ENCODE measurements at regions not wholly inside any gene's neighbourhood (a gene's known extent, or its start where the extent isn't known, plus 50 kb on each side); places are given as distances from the start of the nearest gene placed in this dataset.

DNA sequence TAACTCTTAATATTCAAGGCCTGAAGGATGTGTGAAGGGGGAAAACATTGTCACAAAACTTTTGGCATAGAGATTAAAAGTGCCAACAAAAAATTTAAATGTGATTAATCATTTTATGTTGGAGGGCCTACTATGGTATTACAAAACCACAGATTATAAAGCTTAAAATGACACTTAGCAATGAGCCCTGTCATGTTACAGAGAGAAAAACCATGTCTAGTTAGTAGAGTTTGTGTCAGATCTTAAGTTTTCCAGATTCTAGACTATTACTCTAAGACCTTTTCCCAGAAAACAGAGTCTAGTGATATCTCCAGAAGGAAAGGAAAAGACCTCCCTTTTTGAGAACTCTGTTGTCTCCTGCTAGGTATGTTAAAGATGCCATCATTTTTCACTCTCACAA is 239.1 kb upstream of the DKK2 start (continued):
- TF ChIP-seq REST (IDR thresholded peaks at IDR 0.05; ENCODE audit: low read depth) (no peak), SP1 (IDR thresholded peaks at IDR 0.05; ENCODE audit: low read depth) (no peak), SIN3A (IDR thresholded peaks at IDR 0.05; ENCODE audit: low read depth) (no peak)

GRCh38 chr4:107270614-107271013 is 234.5 kb upstream of the DKK2 start:
- ChIA-PET RAD21 (ENCODE audit: low non-redundant PET in 1 of 2, low total read pairs in 2 of 2, uncharacterized antibody in 2 of 2, unreplicated experiment in 2 of 2) (no interaction called here), CTCF (no interaction called here), POLR2A (no interaction called here)
- Histone ChIP-seq H3K27ac (ENCODE audit: low read depth, low read length) (no peak overlapping the region), H3K4me1 (ENCODE audit: control insufficient read depth in 1 of 2, insufficient read depth in 2 of 2, low read length in 2 of 2) (no peaks in the 10 kb centered on the region), H3K9me3 (ENCODE audit: control insufficient read depth in 1 of 2, insufficient read depth in 1 of 2, low read depth in 1 of 2, low read length in 2 of 2) (no peaks in the 10 kb centered on the region), H4K20me1 (ENCODE audit: insufficient read depth) (no peaks in the 10 kb centered on the region), H3K36me3 (ENCODE audit: control insufficient read depth in 1 of 2, insufficient read depth in 2 of 2, low read length in 2 of 2) (no peaks in the 10 kb centered on the region), H3K4me2 (ENCODE audit: low read length) (no peak overlapping the region), H3K9me2 (ENCODE audit: insufficient read depth) (no peaks in the 10 kb centered on the region), H3K27me3 (ENCODE audit: insufficient read depth, low read length) (no peaks in the 10 kb centered on the region), H3K4me3 (replicated peaks in 1 of 2; ENCODE audit: low read depth in 1 of 2, low read length in 2 of 2) (no peak overlapping the region), H3K9ac (ENCODE audit: low read length) (no peak overlapping the region), H2AFZ (ENCODE audit: low read depth, low read length, poor library complexity, severe bottlenecking) (no peak overlapping the region), H3K79me2 (ENCODE audit: insufficient read depth, low read length) (no peaks in the 10 kb centered on the region)
- DNase-seq (ENCODE audit: low read depth, low spot score): no peak
- intact Hi-C loops (cut with micrococcal nuclease): no loop called here
- BruUV-seq (replicated peaks): no TSS peak
- ATAC-seq: no peak
- TF ChIP-seq EZH2 (IDR thresholded peaks at IDR 0.05) (no peak), MAX (IDR thresholded peaks at IDR 0.05) (no peak), SIN3A (IDR thresholded peaks at IDR 0.05; ENCODE audit: low read depth) (no peak), CEBPB (IDR thresholded peaks at IDR 0.05; ENCODE audit: low read depth) (no peak), ZFX (IDR thresholded peaks at IDR 0.05) (no peak), RAD21 (IDR thresholded peaks at IDR 0.05; ENCODE audit: low read depth) (no peak), POLR2AphosphoS5 (IDR thresholded peaks at IDR 0.05; ENCODE audit: low read depth, low read length) (no peak), EZH2phosphoT487 (IDR thresholded peaks at IDR 0.05; ENCODE audit: borderline replicate concordance) (no peak), REST (IDR thresholded peaks at IDR 0.05; ENCODE audit: low read depth) (no peak), SP1 (IDR thresholded peaks at IDR 0.05; ENCODE audit: low read depth) (no peak), TCF7L2 (IDR thresholded peaks at IDR 0.05; ENCODE audit: borderline replicate concordance, extremely low read depth, insufficient read depth, insufficient read length) (no peak), CBX3 (IDR thresholded peaks at IDR 0.05; ENCODE audit: low read depth) (no peak), ELF1 (IDR thresholded peaks at IDR 0.05; ENCODE audit: borderline replicate concordance, low read depth) (no peak), FOSL1 (IDR thresholded peaks at IDR 0.05; ENCODE audit: low read depth) (no peak)
- TF ChIP-seq, protein P1, sequence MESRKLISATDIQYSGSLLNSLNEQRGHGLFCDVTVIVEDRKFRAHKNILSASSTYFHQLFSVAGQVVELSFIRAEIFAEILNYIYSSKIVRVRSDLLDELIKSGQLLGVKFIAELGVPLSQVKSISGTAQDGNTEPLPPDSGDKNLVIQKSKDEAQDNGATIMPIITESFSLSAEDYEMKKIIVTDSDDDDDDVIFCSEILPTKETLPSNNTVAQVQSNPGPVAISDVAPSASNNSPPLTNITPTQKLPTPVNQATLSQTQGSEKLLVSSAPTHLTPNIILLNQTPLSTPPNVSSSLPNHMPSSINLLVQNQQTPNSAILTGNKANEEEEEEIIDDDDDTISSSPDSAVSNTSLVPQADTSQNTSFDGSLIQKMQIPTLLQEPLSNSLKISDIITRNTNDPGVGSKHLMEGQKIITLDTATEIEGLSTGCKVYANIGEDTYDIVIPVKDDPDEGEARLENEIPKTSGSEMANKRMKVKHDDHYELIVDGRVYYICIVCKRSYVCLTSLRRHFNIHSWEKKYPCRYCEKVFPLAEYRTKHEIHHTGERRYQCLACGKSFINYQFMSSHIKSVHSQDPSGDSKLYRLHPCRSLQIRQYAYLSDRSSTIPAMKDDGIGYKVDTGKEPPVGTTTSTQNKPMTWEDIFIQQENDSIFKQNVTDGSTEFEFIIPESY (IDR thresholded peaks at IDR 0.05; ENCODE audit: extremely low read depth, insufficient replicate concordance, low read length): no peak
- TF ChIP-seq, protein P2, sequence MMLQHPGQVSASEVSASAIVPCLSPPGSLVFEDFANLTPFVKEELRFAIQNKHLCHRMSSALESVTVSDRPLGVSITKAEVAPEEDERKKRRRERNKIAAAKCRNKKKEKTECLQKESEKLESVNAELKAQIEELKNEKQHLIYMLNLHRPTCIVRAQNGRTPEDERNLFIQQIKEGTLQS (IDR thresholded peaks at IDR 0.05): no peak
